ENCODE measurements at regions not wholly inside any gene's neighbourhood (a gene's known extent, or its start where the extent isn't known, plus 50 kb on each side); places are given as distances from the start of the nearest gene placed in this dataset.
A peak's percentile ranks its signal among the peaks of the same experiment; 100 is the strongest.
"Not testable (repeated sequence)": the region's sequence is repeated elsewhere in the genome, so short reads cannot be mapped to it uniquely, and the experiment has no call there.

- Histone ChIP-seq H3K4me1 (ENCODE audit: control insufficient read depth, insufficient read depth, low read length) (peaks cover 29% of the 10 kb centered on the region), H3K36me3 (ENCODE audit: control insufficient read depth, insufficient read depth, low read length) (no peaks in the 10 kb centered on the region), H3K9ac (ENCODE audit: low read length) (no peak overlapping the region), H3K27me3 (ENCODE audit: control insufficient read depth, insufficient read depth, low read length) (no peaks in the 10 kb centered on the region), H3K27ac (ENCODE audit: low read depth, low read length) (no peak overlapping the region), H3K4me3 (ENCODE audit: low read depth, low read length) (no peak overlapping the region), H3K9me3 (ENCODE audit: control insufficient read depth, insufficient read depth, low read depth, low read length) (no peaks in the 10 kb centered on the region)
Measured at GRCh38 chr10:33022090-33022489, 64.1 kb upstream of the ITGB1 start.

- H3K4me1 ChIP-seq (ENCODE audit: control insufficient read depth, insufficient read depth, low read length) = 0 out of 2 replicates have a peak, but pooled peaks cover under 1% of the 10 kb centered on the region
- no peak overlapping the region for H3K27ac ChIP-seq (ENCODE audit: low read depth, low read length)
- H3K4me3 ChIP-seq (ENCODE audit: low read depth, low read length) = no peak overlapping the region
- H3K9ac ChIP-seq (ENCODE audit: low read length) = no peak overlapping the region
- no peaks in the 10 kb centered on the region for H3K36me3 ChIP-seq (ENCODE audit: control insufficient read depth, insufficient read depth, low read length)
- no peaks in the 10 kb centered on the region; the same call in 1 of the 2 replicates for H3K9me3 ChIP-seq (ENCODE audit: control insufficient read depth, insufficient read depth, low read depth, low read length)
- H3K27me3 ChIP-seq (ENCODE audit: control insufficient read depth, insufficient read depth, low read length) = no peaks in the 10 kb centered on the region
Measured at GRCh38 chr10:33016988-33017387, 59.0 kb upstream of the ITGB1 start.

GRCh38 chr10:33015761-33016547, 57.9 kb upstream of the ITGB1 start:
- no peaks in the 10 kb centered on the region; the same call in 1 of the 2 replicates for H3K9me3 ChIP-seq (ENCODE audit: control insufficient read depth, insufficient read depth, low read depth, low read length)
- H3K27me3 ChIP-seq (ENCODE audit: control insufficient read depth, insufficient read depth, low read length) = no peaks in the 10 kb centered on the region
- H3K36me3 ChIP-seq (ENCODE audit: control insufficient read depth, insufficient read depth, low read length) = no peaks in the 10 kb centered on the region
- no peak overlapping the region for H3K27ac ChIP-seq (ENCODE audit: low read depth, low read length)
- H3K4me1 ChIP-seq (ENCODE audit: control insufficient read depth, insufficient read depth, low read length) = no peaks in the 10 kb centered on the region
- H3K9ac ChIP-seq (ENCODE audit: low read length) = no peak overlapping the region
- no peak overlapping the region for H3K4me3 ChIP-seq (ENCODE audit: low read depth, low read length)

GRCh38 chr10:33013331-33013730, 55.3 kb upstream of the ITGB1 start:
- not testable (repeated sequence) for H3K36me3 ChIP-seq (ENCODE audit: control insufficient read depth, insufficient read depth, low read length); H3K9me3 ChIP-seq (ENCODE audit: control insufficient read depth, insufficient read depth, low read depth, low read length); H3K9ac ChIP-seq (ENCODE audit: low read length); H3K4me3 ChIP-seq (ENCODE audit: low read depth, low read length); H3K27me3 ChIP-seq (ENCODE audit: control insufficient read depth, insufficient read depth, low read length); H3K27ac ChIP-seq (ENCODE audit: low read depth, low read length)
- peaks cover 14% of the 10 kb centered on the region for H3K4me1 ChIP-seq (ENCODE audit: control insufficient read depth, insufficient read depth, low read length)

GRCh38 chr10:33012306-33012705, 54.3 kb upstream of the ITGB1 start:
- Histone ChIP-seq H3K4me1 (ENCODE audit: control insufficient read depth, insufficient read depth, low read length) (peaks cover 14% of the 10 kb centered on the region), H3K27me3 (ENCODE audit: control insufficient read depth, insufficient read depth, low read length) (no peaks in the 10 kb centered on the region), H3K27ac (ENCODE audit: low read depth, low read length) (no peak overlapping the region), H3K4me3 (ENCODE audit: low read depth, low read length) (no peak overlapping the region), H3K9me3 (ENCODE audit: control insufficient read depth, insufficient read depth, low read depth, low read length) (no peaks in the 10 kb centered on the region; the same call in 1 of the 2 replicates), H3K9ac (ENCODE audit: low read length) (no peak overlapping the region), H3K36me3 (ENCODE audit: control insufficient read depth, insufficient read depth, low read length) (no peaks in the 10 kb centered on the region)

- H3K36me3 ChIP-seq (ENCODE audit: control insufficient read depth, insufficient read depth, low read length) = no peaks in the 10 kb centered on the region
- peak overlapping the region; percentile 25 for H3K9ac ChIP-seq (ENCODE audit: low read length)
- no peaks in the 10 kb centered on the region for H3K27me3 ChIP-seq (ENCODE audit: control insufficient read depth, insufficient read depth, low read length)
- H3K4me3 ChIP-seq (ENCODE audit: low read depth, low read length) = no peak overlapping the region
- H3K9me3 ChIP-seq (ENCODE audit: control insufficient read depth, insufficient read depth, low read depth, low read length) = no peaks in the 10 kb centered on the region
- H3K4me1 ChIP-seq (ENCODE audit: control insufficient read depth, insufficient read depth, low read length) = peaks cover 21% of the 10 kb centered on the region
- H3K27ac ChIP-seq (ENCODE audit: low read depth, low read length) = no peak overlapping the region
Measured at GRCh38 chr10:33010132-33011037, 52.4 kb upstream of the ITGB1 start.

GRCh38 chr10:33009244-33010131, 51.5 kb upstream of the ITGB1 start:
- Histone ChIP-seq H3K27me3 (ENCODE audit: control insufficient read depth, insufficient read depth, low read length) (no peaks in the 10 kb centered on the region), H3K9ac (ENCODE audit: low read length) (no peak overlapping the region), H3K4me3 (ENCODE audit: low read depth, low read length) (no peak overlapping the region), H3K9me3 (ENCODE audit: control insufficient read depth, insufficient read depth, low read depth, low read length) (no peaks in the 10 kb centered on the region), H3K4me1 (ENCODE audit: control insufficient read depth, insufficient read depth, low read length) (peaks cover 30% of the 10 kb centered on the region), H3K27ac (ENCODE audit: low read depth, low read length) (no peak overlapping the region), H3K36me3 (ENCODE audit: control insufficient read depth, insufficient read depth, low read length) (no peaks in the 10 kb centered on the region)

- no peak overlapping the region for H3K9ac ChIP-seq (ENCODE audit: low read length)
- H3K4me1 ChIP-seq (ENCODE audit: control insufficient read depth, insufficient read depth, low read length) = peaks cover 34% of the 10 kb centered on the region
Measured at GRCh38 chr10:33008499-33009243, 50.6 kb upstream of the ITGB1 start.

GRCh38 chr10:33007731-33008381, 49.8 kb upstream of the ITGB1 start:
- not testable (repeated sequence) for H3K9me3 ChIP-seq (ENCODE audit: control insufficient read depth, insufficient read depth, low read depth, low read length); H3K4me3 ChIP-seq (ENCODE audit: low read depth, low read length); H3K9ac ChIP-seq (ENCODE audit: low read length); H3K27me3 ChIP-seq (ENCODE audit: control insufficient read depth, insufficient read depth, low read length); H3K36me3 ChIP-seq (ENCODE audit: control insufficient read depth, insufficient read depth, low read length); H3K27ac ChIP-seq (ENCODE audit: low read depth, low read length)
- peaks cover 34% of the 10 kb centered on the region for H3K4me1 ChIP-seq (ENCODE audit: control insufficient read depth, insufficient read depth, low read length)

More at GRCh38 chr10:33008499-33009243, 50.6 kb upstream of the ITGB1 start:
- no peaks in the 10 kb centered on the region for H3K9me3 ChIP-seq (ENCODE audit: control insufficient read depth, insufficient read depth, low read depth, low read length)
- no peaks in the 10 kb centered on the region for H3K27me3 ChIP-seq (ENCODE audit: control insufficient read depth, insufficient read depth, low read length)
- H3K27ac ChIP-seq (ENCODE audit: low read depth, low read length) = no peak overlapping the region
- H3K4me3 ChIP-seq (ENCODE audit: low read depth, low read length) = no peak overlapping the region
- H3K36me3 ChIP-seq (ENCODE audit: control insufficient read depth, insufficient read depth, low read length) = no peaks in the 10 kb centered on the region

Measured in HUES6 (cell line).